ENCODE measurements at regions not wholly inside any gene's neighbourhood (a gene's known extent, or its start where the extent isn't known, plus 50 kb on each side); places are given as distances from the start of the nearest gene placed in this dataset.

DNA sequence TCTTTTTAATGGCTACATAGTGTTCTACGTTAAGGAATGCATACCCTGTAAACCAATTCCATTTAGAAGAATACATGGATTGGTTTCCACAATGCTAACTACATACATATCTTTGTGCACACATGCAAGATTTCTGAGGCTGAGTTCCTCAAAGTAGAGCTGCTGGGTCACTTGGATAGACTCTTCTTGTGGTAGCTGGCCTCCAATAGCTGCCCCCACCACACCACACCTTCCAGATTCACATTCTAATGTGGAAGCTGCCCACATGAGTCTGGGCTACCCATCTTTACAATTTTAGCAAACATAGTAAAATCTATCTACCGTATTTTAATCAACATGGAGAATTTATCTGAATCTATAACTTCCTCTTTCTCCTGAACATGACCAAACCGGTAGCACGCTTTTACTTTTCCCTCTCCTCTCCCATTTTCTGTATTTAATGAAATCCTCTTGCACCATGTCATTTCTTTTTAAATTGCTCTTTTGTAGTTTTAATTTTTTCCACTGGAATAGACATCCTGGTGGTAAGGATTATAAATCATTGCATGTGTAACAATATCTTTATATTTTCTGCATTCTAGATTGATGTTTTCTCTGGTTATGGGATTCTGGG, 74.7 kb upstream of the CITED2 start (continued):
- TF ChIP-seq CBX1 (IDR thresholded peaks at IDR 0.05; ENCODE audit: low read depth) (no peak), ZNF263 (CRISPR knock-in tag; IDR thresholded peaks at IDR 0.05; ENCODE audit: borderline replicate concordance) (no peak), TAF1 (IDR thresholded peaks at IDR 0.05; ENCODE audit: control insufficient read depth, extremely low read depth, insufficient read depth, low read length, severe bottlenecking) (no peak), MAZ (CRISPR knock-in tag; conservative IDR thresholded peaks at IDR 0.05 in 1 of 2, IDR thresholded peaks at IDR 0.05 in 1 of 2) (no peak; a peak in 1 of 4 replicates), MTA3 (IDR thresholded peaks at IDR 0.05; ENCODE audit: borderline replicate concordance) (no peak), NR2C2 (CRISPR knock-in tag; IDR thresholded peaks at IDR 0.05) (no peak), NR2C2 (tag; IDR thresholded peaks at IDR 0.05) (no peak; the same call in 1 of the 2 replicates), PHF8 (IDR thresholded peaks at IDR 0.05; ENCODE audit: borderline replicate concordance, low read length) (peak; percentile 22; the same call in 1 of the 2 replicates), RBFOX2 (IDR thresholded peaks at IDR 0.05; ENCODE audit: low read depth, low read length) (no peak), CSDE1 (IDR thresholded peaks at IDR 0.05) (0 out of 4 replicates have a peak, but pooled peaks of 1 of the 2 experiments have one; percentile 31), TAF9B (IDR thresholded peaks at IDR 0.05; ENCODE audit: partially characterized antibody) (peak; percentile 41), ZNF766 (CRISPR knock-in tag; conservative IDR thresholded peaks at IDR 0.05) (peak; percentile 61; the same call in 1 of the 2 replicates), MEF2D (tag; conservative IDR thresholded peaks at IDR 0.05; ENCODE audit: low read depth) (peak; percentile 40; the same call in 1 of the 2 replicates), RNF2 (IDR thresholded peaks at IDR 0.05) (no peak), ELF2 (CRISPR knock-in tag; IDR thresholded peaks at IDR 0.05) (peak; percentile 59; the same call in 1 of the 2 replicates), PCBP1 (IDR thresholded peaks at IDR 0.05; ENCODE audit: low read depth, low read length, poor library complexity, severe bottlenecking) (no peak), GABPB1 (CRISPR knock-in tag; IDR thresholded peaks at IDR 0.05) (no peak), FOXP1 (CRISPR knock-in tag; IDR thresholded peaks at IDR 0.05) (no peak), ZNF79 (CRISPR knock-in tag; IDR thresholded peaks at IDR 0.05; ENCODE audit: low read depth) (no peak), SETDB1 (IDR thresholded peaks at IDR 0.05; ENCODE audit: low read length) (no peak), ZFX (CRISPR knock-in tag; IDR thresholded peaks at IDR 0.05) (no peak), ZNF507 (tag; conservative IDR thresholded peaks at IDR 0.05) (no peak)
- TF ChIP-seq, protein P1, sequence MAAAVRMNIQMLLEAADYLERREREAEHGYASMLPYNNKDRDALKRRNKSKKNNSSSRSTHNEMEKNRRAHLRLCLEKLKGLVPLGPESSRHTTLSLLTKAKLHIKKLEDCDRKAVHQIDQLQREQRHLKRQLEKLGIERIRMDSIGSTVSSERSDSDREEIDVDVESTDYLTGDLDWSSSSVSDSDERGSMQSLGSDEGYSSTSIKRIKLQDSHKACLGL (CRISPR knock-in tag; IDR thresholded peaks at IDR 0.05; ENCODE audit: borderline replicate concordance, poor library complexity, severe bottlenecking) = no peak
- TF ChIP-seq, protein P2, sequence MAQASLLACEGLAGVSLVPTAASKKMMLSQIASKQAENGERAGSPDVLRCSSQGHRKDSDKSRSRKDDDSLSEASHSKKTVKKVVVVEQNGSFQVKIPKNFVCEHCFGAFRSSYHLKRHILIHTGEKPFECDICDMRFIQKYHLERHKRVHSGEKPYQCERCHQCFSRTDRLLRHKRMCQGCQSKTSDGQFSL (CRISPR knock-in tag; IDR thresholded peaks at IDR 0.05) = no peak
- TF ChIP-seq, protein P2 (tag; IDR thresholded peaks at IDR 0.05) = peak in 1 of 2 experiments; percentile 79; a peak in 2 of 4 replicates
- TF ChIP-seq, protein P3, sequence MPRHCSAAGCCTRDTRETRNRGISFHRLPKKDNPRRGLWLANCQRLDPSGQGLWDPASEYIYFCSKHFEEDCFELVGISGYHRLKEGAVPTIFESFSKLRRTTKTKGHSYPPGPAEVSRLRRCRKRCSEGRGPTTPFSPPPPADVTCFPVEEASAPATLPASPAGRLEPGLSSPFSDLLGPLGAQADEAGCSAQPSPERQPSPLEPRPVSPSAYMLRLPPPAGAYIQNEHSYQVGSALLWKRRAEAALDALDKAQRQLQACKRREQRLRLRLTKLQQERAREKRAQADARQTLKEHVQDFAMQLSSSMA (CRISPR knock-in tag; IDR thresholded peaks at IDR 0.05) = no peak
- TF ChIP-seq, protein P4, sequence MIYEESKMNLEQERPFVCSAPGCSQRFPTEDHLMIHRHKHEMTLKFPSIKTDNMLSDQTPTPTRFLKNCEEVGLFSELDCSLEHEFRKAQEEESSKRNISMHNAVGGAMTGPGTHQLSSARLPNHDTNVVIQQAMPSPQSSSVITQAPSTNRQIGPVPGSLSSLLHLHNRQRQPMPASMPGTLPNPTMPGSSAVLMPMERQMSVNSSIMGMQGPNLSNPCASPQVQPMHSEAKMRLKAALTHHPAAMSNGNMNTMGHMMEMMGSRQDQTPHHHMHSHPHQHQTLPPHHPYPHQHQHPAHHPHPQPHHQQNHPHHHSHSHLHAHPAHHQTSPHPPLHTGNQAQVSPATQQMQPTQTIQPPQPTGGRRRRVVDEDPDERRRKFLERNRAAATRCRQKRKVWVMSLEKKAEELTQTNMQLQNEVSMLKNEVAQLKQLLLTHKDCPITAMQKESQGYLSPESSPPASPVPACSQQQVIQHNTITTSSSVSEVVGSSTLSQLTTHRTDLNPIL (CRISPR knock-in tag; IDR thresholded peaks at IDR 0.05) = no peak

Data from K562 (cell line).